HG03066 (cell line): ENCODE measurements at regions not wholly inside any gene's neighbourhood (a gene's known extent, or its start where the extent isn't known, plus 50 kb on each side); places are given as distances from the start of the nearest gene placed in this dataset.
"Not testable (repeated sequence)": the region's sequence is repeated elsewhere in the genome, so short reads cannot be mapped to it uniquely, and the experiment has no call there.

Source experiments
- ATAC-seq: cut with Tn5 transposase; IDR thresholded peaks from one replicate; pipeline ENCODE4 v1.9.1; 2021; ENCODE audit warnings: low read depth; ENCODE audit not compliant: unreplicated experiment

- ATAC-seq = no peak
Measured at GRCh38 chr12:42893803-42894202, 304.3 kb upstream of the PRICKLE1 start.

GRCh38 chr12:42892702-42893551 is 303.4 kb upstream of the PRICKLE1 start:
- ATAC-seq = no peak

- ATAC-seq = no peak
Measured at GRCh38 chr12:42887657-42888056, 298.1 kb upstream of the PRICKLE1 start.

GRCh38 chr12:42886160-42886559 is 296.6 kb upstream of the PRICKLE1 start:
- ATAC-seq = no peak

GRCh38 chr12:42885677-42886076 is 296.1 kb upstream of the PRICKLE1 start:
- ATAC-seq = no peak

- ATAC-seq = no peak
Measured at GRCh38 chr12:42884116-42884515, 294.6 kb upstream of the PRICKLE1 start.

- ATAC-seq = no peak
Measured at GRCh38 chr12:42873401-42873800, 283.9 kb upstream of the PRICKLE1 start.

GRCh38 chr12:42871816-42872215 is 282.3 kb upstream of the PRICKLE1 start:
- ATAC-seq = no peak

- ATAC-seq = no peak
Measured at GRCh38 chr12:42868291-42868690, 278.7 kb upstream of the PRICKLE1 start.

- no peak for ATAC-seq
Measured at GRCh38 chr12:42865282-42865681, 275.7 kb upstream of the PRICKLE1 start.

- ATAC-seq = no peak
Measured at GRCh38 chr12:42862055-42862454, 272.5 kb upstream of the PRICKLE1 start.

GRCh38 chr12:42860331-42860730 is 270.8 kb upstream of the PRICKLE1 start:
- not testable (repeated sequence) for ATAC-seq

- no peak for ATAC-seq
Measured at GRCh38 chr12:42859612-42860011, 270.1 kb upstream of the PRICKLE1 start.

- ATAC-seq = no peak
Measured at GRCh38 chr12:42857106-42857505, 267.6 kb upstream of the PRICKLE1 start.

GRCh38 chr12:42855362-42855950 is 265.9 kb upstream of the PRICKLE1 start:
- ATAC-seq = no peak

- ATAC-seq = no peak
Measured at GRCh38 chr12:42854826-42855225, 265.3 kb upstream of the PRICKLE1 start.

GRCh38 chr12:42854208-42854607 is 264.7 kb upstream of the PRICKLE1 start:
- no peak for ATAC-seq

GRCh38 chr12:42853370-42854140 is 264.0 kb upstream of the PRICKLE1 start:
- ATAC-seq = no peak

GRCh38 chr12:42846782-42847181 is 257.2 kb upstream of the PRICKLE1 start:
- no peak for ATAC-seq

- no peak for ATAC-seq
Measured at GRCh38 chr12:42834062-42834461, 244.5 kb upstream of the PRICKLE1 start.

GRCh38 chr12:42828836-42829235 is 239.3 kb upstream of the PRICKLE1 start:
- no peak for ATAC-seq
